IMR-90 (cell line): ENCODE measurements at regions not wholly inside any gene's neighbourhood (a gene's known extent, or its start where the extent isn't known, plus 50 kb on each side); places are given as distances from the start of the nearest gene placed in this dataset.

ENCODE experiments used
- ATAC-seq: fragments of 200-7000 bp; cut with Tn5 transposase; 2 replicates; pipeline ENCODE4 v1.9.1; 2020; ENCODE audit warnings: low read depth, mild to moderate bottlenecking, moderate library complexity
- BruUV-seq: library from RNA; stranded (reverse); fragments of 400-500 nt; replicated peaks from 2 replicates; lab custom pipeline; 2021; lab: Mats Ljungman, UMichigan
- CTCF ChIA-PET: fragments of 300-600 bp; formaldehyde crosslinking; extraction: SDS; loops from one replicate; lab custom pipeline; 2021; ENCODE audit warnings: antibody characterized with exemption; lab: Yijun Ruan, JAX
- POLR2A ChIA-PET: fragments of 300-600 bp; sonication (Branson Sonifier 250); formaldehyde crosslinking; loops from one replicate; lab custom pipeline; 2022; ENCODE audit warnings: antibody characterized with exemption; ENCODE audit not compliant: unreplicated experiment; lab: Charles Lee
- DNase-seq: peaks from one replicate; pipeline ENCODE4 v3.0.0; 2013
- H2AFZ ChIP-seq: replicated peaks from 2 replicates; pipeline ENCODE3; 2013; ENCODE audit warnings: low read length, mild to moderate bottlenecking; ENCODE audit not compliant: poor library complexity
- H2AK5ac ChIP-seq: 2 replicates; pipeline ENCODE4 v1.6.1; 2013; ENCODE audit warnings: low read depth, low read length, inconsistent platforms
- H2AK9ac ChIP-seq: replicated peaks from 2 replicates; pipeline ENCODE3; 2013; ENCODE audit warnings: mild to moderate bottlenecking, low read depth, low read length, moderate library complexity; ENCODE audit not compliant: poor library complexity
- H2BK120ac ChIP-seq: 2 replicates; pipeline ENCODE4 v1.6.1; 2013; ENCODE audit warnings: low read depth, low read length, inconsistent platforms
- H2BK15ac ChIP-seq: 3 replicates; pipeline ENCODE4 v1.6.1; 2013; ENCODE audit warnings: low read depth, low read length, inconsistent platforms
- H2BK20ac ChIP-seq: 2 replicates; pipeline ENCODE4 v1.6.1; 2013; ENCODE audit warnings: low read depth, mild to moderate bottlenecking, inconsistent platforms, low read length, moderate library complexity
- H2BK5ac ChIP-seq: 2 replicates; pipeline ENCODE4 v1.6.1; 2013; ENCODE audit warnings: mild to moderate bottlenecking, low read depth, low read length, inconsistent platforms; ENCODE audit not compliant: poor library complexity, severe bottlenecking
- H3K14ac ChIP-seq: replicated peaks from 2 replicates; pipeline ENCODE4 v1.6.1; 2013; ENCODE audit warnings: low read depth, low read length, inconsistent platforms
- H3K18ac ChIP-seq: 2 replicates; pipeline ENCODE4 v1.6.1; 2013; ENCODE audit warnings: low read depth, low read length, control low read depth
- H3K23ac ChIP-seq: 2 replicates; pipeline ENCODE4 v1.6.1; 2013; ENCODE audit warnings: low read depth, low read length, inconsistent platforms
- H3K27ac ChIP-seq: 2 replicates; pipeline ENCODE4 v1.5.1; 2013; ENCODE audit warnings: mild to moderate bottlenecking, control low read depth, low read length; ENCODE audit not compliant: insufficient read depth
- H3K27me3 ChIP-seq: 2 replicates; pipeline ENCODE4 v1.6.1; 2013; ENCODE audit warnings: low read length; ENCODE audit not compliant: control insufficient read depth, insufficient read depth
- H3K36me3 ChIP-seq: 2 replicates; pipeline ENCODE4 v1.6.1; 2013; ENCODE audit warnings: low read length, mixed read lengths; ENCODE audit not compliant: control insufficient read depth, insufficient read depth
- H3K4ac ChIP-seq: 2 replicates; pipeline ENCODE4 v1.6.1; 2013; ENCODE audit warnings: low read depth, low read length, inconsistent platforms
- H3K4me1 ChIP-seq: 2 replicates; pipeline ENCODE4 v1.6.1; 2013; ENCODE audit warnings: low read length, mixed read lengths; ENCODE audit not compliant: control insufficient read depth, insufficient read depth
- H3K4me2 ChIP-seq: 2 replicates; pipeline ENCODE4 v1.6.1; 2013; ENCODE audit warnings: low read depth, mild to moderate bottlenecking, control low read depth, low read length, moderate library complexity
- H3K4me3 ChIP-seq: 2 replicates; pipeline ENCODE4 v1.5.1; 2013; ENCODE audit warnings: low read depth, mild to moderate bottlenecking, control low read depth, low read length, moderate library complexity; ENCODE audit not compliant: insufficient read depth
- H3K56ac ChIP-seq: 2 replicates; pipeline ENCODE4 v1.6.1; 2013; ENCODE audit warnings: low read length, inconsistent platforms; ENCODE audit not compliant: insufficient read depth; ENCODE audit errors: extremely low read depth
- H3K79me1 ChIP-seq, 2 experiments: 2 replicates each; pipeline ENCODE4 v1.6.1; 2013; ENCODE audit warnings: low read length in 2 of 2, inconsistent platforms in 1 of 2, low read depth in 1 of 2
- H3K9ac ChIP-seq: 2 replicates; pipeline ENCODE4 v1.6.1; 2013; ENCODE audit warnings: low read depth, low read length, control low read depth
- H3K9me1 ChIP-seq: 2 replicates; pipeline ENCODE4 v1.6.1; 2013; ENCODE audit warnings: low read length, inconsistent platforms; ENCODE audit not compliant: insufficient read depth
- H3K9me3 ChIP-seq: 2 replicates; pipeline ENCODE4 v1.6.1; 2013; ENCODE audit warnings: low read length; ENCODE audit not compliant: control insufficient read depth, insufficient read depth
- H4K20me1 ChIP-seq: 2 replicates; pipeline ENCODE4 v1.6.1; 2013; ENCODE audit warnings: low read length, inconsistent platforms; ENCODE audit not compliant: insufficient read depth
- H4K5ac ChIP-seq: 2 replicates; pipeline ENCODE4 v1.6.1; 2013; ENCODE audit warnings: mild to moderate bottlenecking, low read depth, low read length, control low read depth
- H4K8ac ChIP-seq, 2 experiments: 2 replicates each; pipeline ENCODE4 v1.6.1; 2013; ENCODE audit warnings: low read depth in 2 of 2, low read length in 2 of 2, control low read depth in 1 of 2, inconsistent platforms in 1 of 2
- H4K91ac ChIP-seq: 2 replicates; pipeline ENCODE4 v1.6.1; 2013; ENCODE audit warnings: low read depth, low read length, inconsistent platforms; ENCODE audit not compliant: insufficient read depth
- BHLHE40 ChIP-seq: fragments of 150-350 bp; IDR thresholded peaks from 2 replicates; pipeline ENCODE4 v1.6.1; 2016; ENCODE audit warnings: mild to moderate bottlenecking, low read depth, low read length
- ELK1 ChIP-seq: fragments of 150-350 bp; IDR thresholded peaks from 2 replicates; pipeline ENCODE4 v1.6.1; 2016; ENCODE audit warnings: low read depth, mild to moderate bottlenecking, low read length, moderate library complexity, borderline replicate concordance
- FOS ChIP-seq: fragments of 150-350 bp; IDR thresholded peaks from 2 replicates; pipeline ENCODE4 v1.6.1; 2016; ENCODE audit warnings: low read depth, low read length
- MXI1 ChIP-seq: IDR thresholded peaks from 2 replicates; pipeline ENCODE4 v1.6.1; 2012; ENCODE audit warnings: low read depth, mild to moderate bottlenecking, low read length, moderate library complexity, borderline replicate concordance
- NFE2L2 ChIP-seq: fragments of 150-350 bp; IDR thresholded peaks from 2 replicates; pipeline ENCODE4 v1.6.1; 2016; ENCODE audit warnings: low read depth, mild to moderate bottlenecking, low read length
- POLR2A ChIP-seq: IDR thresholded peaks from 2 replicates; pipeline ENCODE4 v1.6.1; 2012; ENCODE audit warnings: mild to moderate bottlenecking, low read depth, low read length
- RFX5 ChIP-seq: IDR thresholded peaks from 2 replicates; pipeline ENCODE4 v1.8.0; 2012; ENCODE audit warnings: low read depth, mild to moderate bottlenecking, low read length, moderate library complexity
- USF2 ChIP-seq: fragments of 150-350 bp; IDR thresholded peaks from 2 replicates; pipeline ENCODE4 v1.6.1; 2017; ENCODE audit warnings: mild to moderate bottlenecking, antibody characterized with exemption, low read length, low read depth
- dilution Hi-C: fragments of 300-500 bp; cut with HindIII; formaldehyde crosslinking; loops from one replicate; pipeline ENCODE4 v1.14.3; 2018; ENCODE audit warnings: low sequenced_read_pairs; ENCODE audit not compliant: unreplicated experiment
- in situ Hi-C: fragments of 300-500 bp; cut with MboI; formaldehyde crosslinking; loops from 3 replicates; pipeline ENCODE4 v1.14.3; 2019; ENCODE audit warnings: low sequenced_read_pairs, inconsistent platforms, mixed read lengths
- intact Hi-C: fragments of 100-400 bp; cut with micrococcal nuclease; formaldehyde crosslinking; loops from 2 replicates; pipeline ENCODE4 v1.10.0; 2022

DNA sequence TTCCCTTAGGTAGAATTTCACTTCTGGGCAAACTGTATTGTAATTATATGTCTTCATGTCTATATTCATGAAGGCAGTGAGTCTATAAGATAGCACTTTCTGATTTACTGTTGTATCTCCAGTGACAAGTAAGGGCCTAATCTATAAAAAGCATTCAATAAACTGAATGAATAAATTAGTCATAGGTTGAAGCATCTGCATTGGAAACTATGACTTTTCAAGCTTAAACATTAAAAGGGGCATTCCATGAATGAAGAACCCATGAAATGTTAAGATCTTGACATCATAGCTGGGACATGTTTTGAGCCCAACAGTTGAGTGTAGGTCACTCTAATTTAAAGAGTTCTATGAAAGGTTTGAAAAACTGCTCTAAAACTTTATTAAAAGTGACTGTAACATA, 159.3 kb upstream of the LCORL start:
- Histone ChIP-seq H3K36me3 (no peaks in the 10 kb centered on the region), H3K4me1 (no peaks in the 10 kb centered on the region), H3K79me1 (no peaks in the 10 kb centered on the region), H3K9me1 (no peaks in the 10 kb centered on the region), H3K4me3 (no peak overlapping the region), H3K56ac (no peak overlapping the region), H3K9ac (no peak overlapping the region), H4K5ac (no peak overlapping the region), H2AFZ (no peak overlapping the region), H4K20me1 (no peaks in the 10 kb centered on the region), H3K14ac (no peak overlapping the region), H3K4me2 (no peak overlapping the region), H2AK5ac (no peak overlapping the region), H2BK120ac (no peak overlapping the region), H3K27me3 (no peaks in the 10 kb centered on the region), H2BK5ac (no peak overlapping the region), H3K9me3 (no peaks in the 10 kb centered on the region), H3K23ac (no peak overlapping the region), H2AK9ac (no peak overlapping the region), H3K27ac (no peak overlapping the region), H4K8ac (no peak overlapping the region), H3K18ac (no peak overlapping the region), H2BK15ac (no peak overlapping the region), H4K91ac (no peak overlapping the region), H3K4ac (no peak overlapping the region), H2BK20ac (no peak overlapping the region)
- POLR2A ChIA-PET = no interaction called here
- ATAC-seq (no peak), DNase-seq (no peak)
- no TSS peak for BruUV-seq
- CTCF ChIA-PET = no interaction called here
- in situ Hi-C loops (no loop called here), intact Hi-C loops (no loop called here), dilution Hi-C loops (no loop called here)
- TF ChIP-seq BHLHE40 = no peak
- TF ChIP-seq USF2 = no peak
- TF ChIP-seq POLR2A = no peak
- TF ChIP-seq NFE2L2 = no peak
- TF ChIP-seq MXI1 = no peak
- TF ChIP-seq RFX5 = no peak
- no peak for TF ChIP-seq FOS
- no peak for TF ChIP-seq ELK1
